HEK293 (cell line): ENCODE measurements at regions not wholly inside any gene's neighbourhood (a gene's known extent, or its start where the extent isn't known, plus 50 kb on each side); places are given as distances from the start of the nearest gene placed in this dataset.

Source experiments
- TRIM28 ChIP-seq: IDR thresholded peaks from 2 replicates; pipeline ENCODE4 v1.6.1; 2011; ENCODE audit warnings: low read length, control low read depth, borderline replicate concordance
- YY1 ChIP-seq: fragments of 450-650 bp; formaldehyde crosslinking; IDR thresholded peaks from 2 replicates; pipeline ENCODE4 v1.5.1; 2018; ENCODE audit warnings: missing biosample characterization, missing genetic modification characterization
- ZBTB21 ChIP-seq: fragments of 450-650 bp; formaldehyde crosslinking; IDR thresholded peaks from 2 replicates; pipeline ENCODE4 v1.5.1; 2017; ENCODE audit warnings: missing biosample characterization, missing genetic modification characterization
- ZNF121 ChIP-seq: fragments of 450-650 bp; formaldehyde crosslinking; IDR thresholded peaks from 2 replicates; pipeline ENCODE4 v1.5.1; 2016; ENCODE audit warnings: missing biosample characterization, missing genetic modification characterization
- ZNF24 ChIP-seq: fragments of 450-650 bp; formaldehyde crosslinking; IDR thresholded peaks from 2 replicates; pipeline ENCODE4 v1.5.1; 2016; ENCODE audit warnings: missing biosample characterization, missing genetic modification characterization
- ZNF274 ChIP-seq, 2 experiments: fragments of 200-500 bp in 1 of 2; fragments of 450-650 bp in 1 of 2; sonication (Bioruptor generic) in 1 of 2; formaldehyde crosslinking in 1 of 2; IDR thresholded peaks; 2 replicates each; pipeline versions ENCODE4 v1.5.1 to v1.6.1; 2014 to 2016; ENCODE audit warnings: borderline replicate concordance in 1 of 2, inconsistent platforms in 1 of 2, low read length in 1 of 2, missing biosample characterization in 1 of 2, missing genetic modification characterization in 1 of 2
- ZNF416 ChIP-seq: fragments of 450-650 bp; formaldehyde crosslinking; IDR thresholded peaks from 2 replicates; pipeline ENCODE4 v1.5.1; 2016; ENCODE audit warnings: missing biosample characterization, missing genetic modification characterization
- ZNF707 ChIP-seq: fragments of 450-650 bp; formaldehyde crosslinking; IDR thresholded peaks from 2 replicates; pipeline ENCODE4 v1.5.1; 2016; ENCODE audit warnings: missing biosample characterization, missing genetic modification characterization
- TF ChIP-seq, protein P1 (sequence below): fragments of 450-650 bp; formaldehyde crosslinking; IDR thresholded peaks from 2 replicates; pipeline ENCODE4 v1.5.1; 2016; ENCODE audit warnings: missing biosample characterization, missing genetic modification characterization
- TF ChIP-seq, protein P2 (sequence below): fragments of 450-650 bp; formaldehyde crosslinking; IDR thresholded peaks from 2 replicates; pipeline ENCODE4 v1.5.1; 2016; ENCODE audit warnings: missing biosample characterization, missing genetic modification characterization
- TF ChIP-seq, protein P3 (sequence below): fragments of 450-650 bp; formaldehyde crosslinking; IDR thresholded peaks from 2 replicates; pipeline ENCODE4 v1.5.1; 2016; ENCODE audit warnings: missing biosample characterization, missing genetic modification characterization
- TF ChIP-seq, protein P4 (sequence below): sonication (generic); formaldehyde crosslinking; IDR thresholded peaks from 2 replicates; pipeline ENCODE4 v1.8.1; 2022; ENCODE audit warnings: mild to moderate bottlenecking, moderate library complexity, missing genetic modification reagents

DNA sequence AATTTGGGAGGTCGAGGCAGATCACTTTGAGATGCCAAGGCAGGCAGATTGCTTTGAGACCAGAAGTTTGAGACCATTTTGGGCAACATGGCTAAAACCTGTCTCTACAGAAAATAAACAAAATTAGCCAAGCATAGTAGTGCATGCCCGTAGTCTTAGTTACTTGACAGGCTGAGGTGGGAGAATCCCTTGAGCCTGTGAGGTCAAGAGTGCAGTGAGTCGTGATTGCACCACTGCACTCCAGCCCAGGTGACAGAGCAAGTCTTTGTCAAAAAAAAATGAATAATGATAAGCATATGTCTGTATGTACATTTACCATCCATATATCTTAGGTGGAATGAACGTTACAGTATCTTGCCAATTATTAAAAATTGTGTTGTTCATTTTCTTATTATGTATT, 2447.7 kb downstream of the PCDH9 start:
- TF ChIP-seq, protein P1, sequence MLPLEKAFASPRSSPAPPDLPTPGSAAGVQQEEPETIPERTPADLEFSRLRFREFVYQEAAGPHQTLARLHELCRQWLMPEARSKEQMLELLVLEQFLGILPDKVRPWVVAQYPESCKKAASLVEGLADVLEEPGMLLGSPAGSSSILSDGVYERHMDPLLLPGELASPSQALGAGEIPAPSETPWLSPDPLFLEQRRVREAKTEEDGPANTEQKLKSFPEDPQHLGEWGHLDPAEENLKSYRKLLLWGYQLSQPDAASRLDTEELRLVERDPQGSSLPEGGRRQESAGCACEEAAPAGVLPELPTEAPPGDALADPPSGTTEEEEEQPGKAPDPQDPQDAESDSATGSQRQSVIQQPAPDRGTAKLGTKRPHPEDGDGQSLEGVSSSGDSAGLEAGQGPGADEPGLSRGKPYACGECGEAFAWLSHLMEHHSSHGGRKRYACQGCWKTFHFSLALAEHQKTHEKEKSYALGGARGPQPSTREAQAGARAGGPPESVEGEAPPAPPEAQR (tag by site-specific recombination) = no peak
- TF ChIP-seq, protein P2, sequence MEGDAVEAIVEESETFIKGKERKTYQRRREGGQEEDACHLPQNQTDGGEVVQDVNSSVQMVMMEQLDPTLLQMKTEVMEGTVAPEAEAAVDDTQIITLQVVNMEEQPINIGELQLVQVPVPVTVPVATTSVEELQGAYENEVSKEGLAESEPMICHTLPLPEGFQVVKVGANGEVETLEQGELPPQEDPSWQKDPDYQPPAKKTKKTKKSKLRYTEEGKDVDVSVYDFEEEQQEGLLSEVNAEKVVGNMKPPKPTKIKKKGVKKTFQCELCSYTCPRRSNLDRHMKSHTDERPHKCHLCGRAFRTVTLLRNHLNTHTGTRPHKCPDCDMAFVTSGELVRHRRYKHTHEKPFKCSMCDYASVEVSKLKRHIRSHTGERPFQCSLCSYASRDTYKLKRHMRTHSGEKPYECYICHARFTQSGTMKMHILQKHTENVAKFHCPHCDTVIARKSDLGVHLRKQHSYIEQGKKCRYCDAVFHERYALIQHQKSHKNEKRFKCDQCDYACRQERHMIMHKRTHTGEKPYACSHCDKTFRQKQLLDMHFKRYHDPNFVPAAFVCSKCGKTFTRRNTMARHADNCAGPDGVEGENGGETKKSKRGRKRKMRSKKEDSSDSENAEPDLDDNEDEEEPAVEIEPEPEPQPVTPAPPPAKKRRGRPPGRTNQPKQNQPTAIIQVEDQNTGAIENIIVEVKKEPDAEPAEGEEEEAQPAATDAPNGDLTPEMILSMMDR (tag by site-specific recombination) = no peak
- no peak for TF ChIP-seq ZNF274 (IDR thresholded peaks at IDR 0.05; ENCODE audit: low read length)
- TF ChIP-seq ZNF274 (tag by site-specific recombination; IDR thresholded peaks at IDR 0.05; ENCODE audit: borderline replicate concordance) = no peak
- no peak for TF ChIP-seq ZNF24
- no peak for TF ChIP-seq ZNF121 (tag by site-specific recombination)
- TF ChIP-seq ZNF707 (tag by site-specific recombination) = no peak
- TF ChIP-seq, protein P3, sequence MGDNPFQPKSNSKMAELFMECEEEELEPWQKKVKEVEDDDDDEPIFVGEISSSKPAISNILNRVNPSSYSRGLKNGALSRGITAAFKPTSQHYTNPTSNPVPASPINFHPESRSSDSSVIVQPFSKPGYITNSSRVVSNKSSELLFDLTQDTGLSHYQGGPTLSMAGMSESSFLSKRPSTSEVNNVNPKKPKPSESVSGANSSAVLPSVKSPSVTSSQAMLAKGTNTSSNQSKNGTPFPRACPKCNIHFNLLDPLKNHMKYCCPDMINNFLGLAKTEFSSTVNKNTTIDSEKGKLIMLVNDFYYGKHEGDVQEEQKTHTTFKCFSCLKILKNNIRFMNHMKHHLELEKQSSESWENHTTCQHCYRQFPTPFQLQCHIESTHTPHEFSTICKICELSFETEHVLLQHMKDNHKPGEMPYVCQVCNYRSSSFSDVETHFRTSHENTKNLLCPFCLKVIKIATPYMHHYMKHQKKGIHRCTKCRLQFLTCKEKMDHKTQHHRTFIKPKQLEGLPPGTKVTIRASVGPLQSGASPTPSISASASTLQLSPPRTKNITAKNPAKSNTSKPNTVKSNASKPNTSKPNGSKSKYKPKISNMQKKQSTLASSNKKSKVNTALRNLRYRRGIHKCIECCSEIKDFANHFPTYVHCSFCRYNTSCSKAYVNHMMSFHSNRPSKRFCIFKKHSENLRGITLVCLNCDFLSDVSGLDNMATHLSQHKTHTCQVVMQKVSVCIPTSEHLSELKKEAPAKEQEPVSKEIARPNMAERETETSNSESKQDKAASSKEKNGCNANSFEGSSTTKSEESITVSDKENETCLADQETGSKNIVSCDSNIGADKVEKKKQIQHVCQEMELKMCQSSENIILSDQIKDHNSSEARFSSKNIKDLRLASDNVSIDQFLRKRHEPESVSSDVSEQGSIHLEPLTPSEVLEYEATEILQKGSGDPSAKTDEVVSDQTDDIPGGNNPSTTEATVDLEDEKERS (tag by site-specific recombination) = no peak
- TF ChIP-seq YY1 (tag by site-specific recombination) = no peak
- TF ChIP-seq ZBTB21 (tag by site-specific recombination) = no peak
- no peak for TF ChIP-seq ZNF416 (tag by site-specific recombination)
- TF ChIP-seq, protein P4, sequence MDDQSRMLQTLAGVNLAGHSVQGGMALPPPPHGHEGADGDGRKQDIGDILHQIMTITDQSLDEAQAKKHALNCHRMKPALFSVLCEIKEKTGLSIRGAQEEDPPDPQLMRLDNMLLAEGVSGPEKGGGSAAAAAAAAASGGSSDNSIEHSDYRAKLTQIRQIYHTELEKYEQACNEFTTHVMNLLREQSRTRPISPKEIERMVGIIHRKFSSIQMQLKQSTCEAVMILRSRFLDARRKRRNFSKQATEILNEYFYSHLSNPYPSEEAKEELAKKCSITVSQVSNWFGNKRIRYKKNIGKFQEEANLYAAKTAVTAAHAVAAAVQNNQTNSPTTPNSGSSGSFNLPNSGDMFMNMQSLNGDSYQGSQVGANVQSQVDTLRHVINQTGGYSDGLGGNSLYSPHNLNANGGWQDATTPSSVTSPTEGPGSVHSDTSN (CRISPR knock-in tag) = no peak
- no peak for TF ChIP-seq TRIM28
